T-helper 1 cell treated with Interleukin-12 subunit alpha and Interleukin-12 subunit beta and Interleukin-4 antibody, amounts not matched to agents 30 μg/mL and 1 μg/mL, for 36 hours (primary cell): ENCODE measurements at regions not wholly inside any gene's neighbourhood (a gene's known extent, or its start where the extent isn't known, plus 50 kb on each side); places are given as distances from the start of the nearest gene placed in this dataset.

Experiments
- H3K27ac Mint-ChIP-seq: one replicate; pipeline ENCODE4 v1.8.0; 2021; ENCODE audit warnings: mild to moderate bottlenecking, mixed read lengths
- H3K27me3 Mint-ChIP-seq: one replicate; pipeline ENCODE4 v1.8.0; 2021; ENCODE audit warnings: low read depth, mixed read lengths
- H3K36me3 Mint-ChIP-seq: one replicate; pipeline ENCODE4 v1.8.0; 2021; ENCODE audit warnings: low read depth, mixed read lengths
- H3K4me1 Mint-ChIP-seq: one replicate; pipeline ENCODE4 v1.8.0; 2021; ENCODE audit warnings: low read depth, mixed read lengths
- H3K4me3 Mint-ChIP-seq: one replicate; pipeline ENCODE4 v1.8.0; 2021; ENCODE audit warnings: mild to moderate bottlenecking, moderate library complexity, mixed read lengths
- H3K9me3 Mint-ChIP-seq: one replicate; pipeline ENCODE4 v1.8.0; 2021; ENCODE audit warnings: mixed read lengths

DNA sequence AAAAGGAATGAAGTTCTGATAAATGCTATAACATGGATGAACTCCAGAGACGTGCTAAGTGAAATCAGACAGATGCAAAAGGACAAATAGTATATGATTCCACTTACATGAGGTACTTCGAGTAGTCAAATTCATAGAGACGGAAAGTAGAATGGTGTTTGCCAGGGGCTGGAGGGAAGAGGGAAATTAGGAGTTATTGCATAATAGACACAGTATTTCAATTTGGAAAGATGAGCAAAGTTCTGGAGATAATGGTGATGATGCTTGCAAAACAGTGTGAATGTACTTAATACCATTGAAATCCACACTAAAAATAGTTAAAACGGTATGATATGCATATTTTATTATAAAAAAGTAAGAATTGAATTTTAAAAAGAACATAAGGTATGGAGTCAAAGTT lies 84.9 kb upstream of the STXBP5 start:
- Mint-ChIP-seq H3K27me3 (no peaks in the 10 kb centered on the region), H3K4me3 (no peak overlapping the region), H3K27ac (no peak overlapping the region), H3K4me1 (no peaks in the 10 kb centered on the region), H3K9me3 (no peaks in the 10 kb centered on the region), H3K36me3 (no peaks in the 10 kb centered on the region)

DNA sequence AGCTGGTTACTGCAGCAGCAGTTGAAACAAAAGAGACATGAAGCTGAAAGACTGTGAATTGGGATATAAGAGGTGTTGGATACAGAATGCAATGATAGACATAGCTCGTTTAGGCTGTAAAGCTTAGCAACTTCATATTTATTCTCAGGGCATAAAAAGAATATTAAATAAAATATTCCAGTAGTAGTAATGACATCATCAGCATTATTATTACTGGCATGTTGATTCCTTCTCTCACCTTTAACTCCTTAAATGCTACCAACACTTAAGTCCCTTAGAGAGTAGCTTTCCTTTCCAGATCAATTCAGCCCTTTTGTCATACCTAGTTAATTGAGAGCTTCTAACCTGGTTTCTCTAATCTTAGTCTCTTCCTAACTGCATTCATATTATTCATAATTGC lies 81.4 kb upstream of the STXBP5 start:
- no peaks in the 10 kb centered on the region for H3K36me3 Mint-ChIP-seq
- no peak overlapping the region for H3K27ac Mint-ChIP-seq
- no peaks in the 10 kb centered on the region for H3K9me3 Mint-ChIP-seq
- no peaks in the 10 kb centered on the region for H3K27me3 Mint-ChIP-seq
- H3K4me1 Mint-ChIP-seq = no peaks in the 10 kb centered on the region
- no peak overlapping the region for H3K4me3 Mint-ChIP-seq

DNA sequence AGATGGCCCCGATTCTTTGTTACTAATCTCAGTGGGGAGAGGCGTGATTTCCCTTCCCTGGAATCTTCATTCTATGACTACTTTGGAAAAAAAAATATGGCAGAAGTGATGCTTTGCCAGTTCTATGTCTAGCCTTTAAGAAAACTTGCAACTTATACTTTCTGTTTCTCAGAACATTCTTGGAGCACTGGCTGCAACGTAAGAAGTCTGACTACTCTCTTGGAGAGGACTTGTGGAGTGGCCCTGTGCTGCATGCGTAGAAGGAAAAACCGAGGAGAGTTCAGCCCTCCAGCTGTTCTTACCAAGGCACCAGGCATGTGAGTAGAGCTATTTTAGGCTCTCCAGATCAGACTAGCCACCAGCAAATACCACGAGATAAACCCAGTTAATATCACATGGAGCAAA lies 77.6 kb upstream of the STXBP5 start:
- Mint-ChIP-seq H3K27me3 (no peaks in the 10 kb centered on the region), H3K36me3 (no peaks in the 10 kb centered on the region), H3K4me1 (no peaks in the 10 kb centered on the region), H3K4me3 (no peak overlapping the region), H3K9me3 (no peaks in the 10 kb centered on the region), H3K27ac (no peak overlapping the region)

DNA sequence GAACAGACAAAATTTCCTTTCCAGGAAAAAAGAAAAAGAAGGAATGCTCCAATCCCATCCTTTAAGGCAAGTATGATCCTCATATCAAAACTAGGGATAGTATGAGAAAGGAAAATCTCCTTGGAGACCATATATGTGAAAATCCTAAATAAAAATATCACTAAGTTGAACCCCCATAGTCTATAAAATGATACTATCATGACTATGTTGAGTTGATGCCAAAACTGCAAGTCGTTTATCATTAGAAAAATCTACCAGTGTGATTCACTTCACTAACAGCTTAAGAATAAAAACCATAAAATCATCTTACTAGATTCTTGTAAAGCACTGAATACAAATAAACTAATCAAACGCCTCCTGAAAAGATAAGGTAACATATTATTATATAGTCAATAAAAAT lies 76.6 kb upstream of the STXBP5 start:
- Mint-ChIP-seq H3K27ac (no peak overlapping the region), H3K27me3 (no peaks in the 10 kb centered on the region), H3K4me3 (no peak overlapping the region), H3K9me3 (no peaks in the 10 kb centered on the region), H3K36me3 (no peaks in the 10 kb centered on the region), H3K4me1 (no peaks in the 10 kb centered on the region)

GRCh38 chr6:147128056-147128455 lies 76.2 kb upstream of the STXBP5 start:
- Mint-ChIP-seq H3K27ac (no peak overlapping the region), H3K4me1 (no peaks in the 10 kb centered on the region)

GRCh38 chr6:147131532-147132128 lies 72.6 kb upstream of the STXBP5 start:
- no peaks in the 10 kb centered on the region for H3K36me3 Mint-ChIP-seq
- no peaks in the 10 kb centered on the region for H3K27me3 Mint-ChIP-seq
- no peak overlapping the region for H3K4me3 Mint-ChIP-seq
- no peaks in the 10 kb centered on the region for H3K4me1 Mint-ChIP-seq
- no peak overlapping the region for H3K27ac Mint-ChIP-seq
- H3K9me3 Mint-ChIP-seq = no peaks in the 10 kb centered on the region

More at GRCh38 chr6:147128056-147128455, 76.2 kb upstream of the STXBP5 start:
- Mint-ChIP-seq H3K36me3 (no peaks in the 10 kb centered on the region), H3K27me3 (no peaks in the 10 kb centered on the region), H3K9me3 (no peaks in the 10 kb centered on the region), H3K4me3 (no peak overlapping the region)

- H3K9me3 Mint-ChIP-seq = no peaks in the 10 kb centered on the region
- no peaks in the 10 kb centered on the region for H3K36me3 Mint-ChIP-seq
- no peaks in the 10 kb centered on the region for H3K27me3 Mint-ChIP-seq
Observed at GRCh38 chr6:147132889-147133288, 71.3 kb upstream of the STXBP5 start.

DNA sequence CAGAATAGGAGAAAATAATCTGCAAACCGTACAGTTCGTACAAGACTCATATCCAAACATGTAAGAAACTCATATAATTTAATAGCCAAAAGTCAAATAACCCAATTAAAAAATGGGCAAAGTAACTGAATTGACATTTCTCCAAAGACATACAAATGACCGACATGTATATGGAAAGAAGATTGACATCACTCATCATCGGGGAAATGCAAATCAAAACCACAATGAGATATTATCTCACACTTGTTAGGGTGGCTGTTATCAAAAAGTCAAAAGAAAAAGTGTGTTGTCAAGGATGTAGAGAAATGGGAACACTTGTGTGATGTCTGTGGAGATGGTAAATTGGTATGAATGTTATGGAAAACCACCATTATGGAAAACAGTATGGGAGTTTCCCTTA lies 70.5 kb upstream of the STXBP5 start:
- no peaks in the 10 kb centered on the region for H3K9me3 Mint-ChIP-seq
- no peak overlapping the region for H3K27ac Mint-ChIP-seq
- no peaks in the 10 kb centered on the region for H3K27me3 Mint-ChIP-seq
- H3K4me1 Mint-ChIP-seq = no peaks in the 10 kb centered on the region
- H3K36me3 Mint-ChIP-seq = no peaks in the 10 kb centered on the region
- no peak overlapping the region for H3K4me3 Mint-ChIP-seq

More at GRCh38 chr6:147132889-147133288, 71.3 kb upstream of the STXBP5 start:
- Mint-ChIP-seq H3K27ac (no peak overlapping the region), H3K4me1 (no peaks in the 10 kb centered on the region), H3K4me3 (no peak overlapping the region)

GRCh38 chr6:147135211-147135681 lies 69.0 kb upstream of the STXBP5 start:
- Mint-ChIP-seq H3K36me3 (no peaks in the 10 kb centered on the region), H3K27me3 (no peaks in the 10 kb centered on the region), H3K4me3 (no peak overlapping the region), H3K27ac (no peak overlapping the region), H3K4me1 (no peaks in the 10 kb centered on the region), H3K9me3 (no peaks in the 10 kb centered on the region)

- no peaks in the 10 kb centered on the region for H3K4me1 Mint-ChIP-seq
- no peaks in the 10 kb centered on the region for H3K9me3 Mint-ChIP-seq
- no peaks in the 10 kb centered on the region for H3K36me3 Mint-ChIP-seq
- no peak overlapping the region for H3K27ac Mint-ChIP-seq
- H3K27me3 Mint-ChIP-seq = no peaks in the 10 kb centered on the region
- H3K4me3 Mint-ChIP-seq = no peak overlapping the region
Observed at GRCh38 chr6:147136057-147136456, 68.2 kb upstream of the STXBP5 start.

DNA sequence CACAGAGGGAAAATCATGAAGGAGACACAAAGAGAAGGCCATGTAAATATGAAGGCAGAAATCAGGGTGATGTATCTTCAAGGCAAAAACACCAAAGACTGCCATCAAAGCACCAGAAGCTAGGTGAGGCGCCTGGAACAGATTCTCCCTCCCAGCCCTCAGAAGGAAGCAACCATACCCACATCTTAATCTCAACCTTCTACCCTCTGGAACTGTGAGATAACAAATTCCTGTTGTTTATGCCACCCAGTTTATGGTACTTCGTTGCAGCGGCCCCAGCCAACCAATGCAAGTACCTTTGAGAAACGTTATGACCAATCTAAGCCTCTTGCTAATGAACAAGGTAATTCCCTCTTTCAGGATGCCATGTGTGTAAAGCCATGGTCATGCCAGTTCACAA lies 66.2 kb upstream of the STXBP5 start:
- Mint-ChIP-seq H3K36me3 (no peaks in the 10 kb centered on the region), H3K4me3 (no peak overlapping the region), H3K4me1 (no peaks in the 10 kb centered on the region), H3K27me3 (no peaks in the 10 kb centered on the region), H3K27ac (no peak overlapping the region), H3K9me3 (no peaks in the 10 kb centered on the region)

DNA sequence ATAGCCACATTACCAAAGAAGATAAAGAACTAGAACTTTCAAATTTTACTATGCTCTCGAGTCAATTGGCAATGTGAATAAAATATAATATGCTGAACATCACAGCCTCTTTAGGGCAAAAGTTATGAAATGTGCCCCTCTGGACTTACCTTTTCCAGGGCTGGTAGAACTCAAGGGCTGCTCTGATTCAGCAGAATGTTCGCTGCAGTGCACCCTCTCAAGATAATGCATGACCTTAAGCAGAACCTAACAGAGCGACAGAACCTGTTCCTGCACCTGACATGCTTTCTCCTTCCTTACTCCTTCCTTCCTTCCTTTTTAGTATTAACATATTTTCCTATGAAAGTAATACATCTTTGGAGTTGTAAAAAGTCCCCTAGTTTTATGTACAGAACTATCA lies 65.4 kb upstream of the STXBP5 start:
- H3K9me3 Mint-ChIP-seq = no peaks in the 10 kb centered on the region

DNA sequence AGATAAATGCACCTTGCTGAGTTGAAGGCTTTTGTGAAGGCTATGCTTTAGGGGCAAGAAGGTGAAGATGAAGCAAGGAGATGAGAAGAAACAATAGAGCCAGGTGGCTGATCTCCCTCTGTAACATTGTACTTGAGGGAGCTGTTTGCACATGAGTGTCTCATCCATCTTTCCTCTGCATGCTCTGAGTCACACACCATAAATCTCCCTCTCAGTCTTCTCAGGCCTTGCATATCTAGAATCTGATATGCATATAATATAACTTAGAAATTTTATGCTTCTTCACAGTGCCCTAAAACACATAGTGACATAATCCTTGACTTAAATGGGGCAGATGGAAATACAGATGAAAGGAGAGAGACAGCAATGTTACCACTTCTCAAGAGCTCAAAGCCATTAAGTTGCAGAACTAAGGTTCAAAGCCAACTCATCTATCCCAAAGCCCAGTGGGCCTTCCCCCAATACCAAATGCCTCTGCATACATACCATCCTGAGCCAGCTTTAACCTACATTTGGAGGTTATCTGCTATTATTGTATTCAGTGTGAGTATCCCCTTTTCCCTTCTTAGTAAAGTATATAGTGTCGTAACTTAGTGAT lies 62.4 kb upstream of the STXBP5 start:
- H3K27me3 Mint-ChIP-seq = no peaks in the 10 kb centered on the region

More for the DNA sequence above, 65.4 kb upstream of the STXBP5 start:
- H3K36me3 Mint-ChIP-seq = no peaks in the 10 kb centered on the region
- no peaks in the 10 kb centered on the region for H3K27me3 Mint-ChIP-seq
- H3K27ac Mint-ChIP-seq = no peak overlapping the region
- no peaks in the 10 kb centered on the region for H3K4me1 Mint-ChIP-seq
- H3K4me3 Mint-ChIP-seq = no peak overlapping the region

DNA sequence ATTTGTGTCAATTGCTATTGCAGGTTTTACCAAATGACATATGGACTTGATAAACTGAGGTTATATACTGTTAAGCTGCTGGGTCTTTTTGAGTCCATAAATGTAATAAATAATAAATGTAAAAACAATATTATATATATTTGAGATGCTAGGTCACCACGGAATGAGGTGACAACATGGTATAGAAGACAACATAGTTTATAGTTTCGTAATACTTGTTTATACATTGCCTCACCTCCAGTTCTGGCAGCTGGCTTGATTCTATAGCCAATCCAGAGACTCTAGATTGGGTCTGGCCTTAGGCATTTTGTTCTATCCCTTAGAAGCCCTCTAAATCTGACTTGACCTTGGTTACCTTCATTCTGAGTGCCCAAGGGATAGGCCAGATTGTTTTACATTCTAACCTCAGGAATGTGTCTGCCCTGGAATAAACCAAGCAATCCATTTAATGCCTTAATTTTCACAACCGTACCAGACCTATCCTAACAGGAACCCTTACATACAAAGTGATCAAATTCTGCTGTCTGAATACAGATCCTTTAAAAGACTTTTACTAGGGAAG lies 61.5 kb upstream of the STXBP5 start:
- no peaks in the 10 kb centered on the region for H3K4me1 Mint-ChIP-seq
- H3K27ac Mint-ChIP-seq = no peak overlapping the region
- no peaks in the 10 kb centered on the region for H3K36me3 Mint-ChIP-seq
- no peaks in the 10 kb centered on the region for H3K27me3 Mint-ChIP-seq
- no peak overlapping the region for H3K4me3 Mint-ChIP-seq
- H3K9me3 Mint-ChIP-seq = no peaks in the 10 kb centered on the region

More for the DNA sequence above, 62.4 kb upstream of the STXBP5 start:
- no peaks in the 10 kb centered on the region for H3K36me3 Mint-ChIP-seq
- H3K9me3 Mint-ChIP-seq = no peaks in the 10 kb centered on the region
- H3K4me3 Mint-ChIP-seq = no peak overlapping the region
- no peak overlapping the region for H3K27ac Mint-ChIP-seq
- no peaks in the 10 kb centered on the region for H3K4me1 Mint-ChIP-seq

GRCh38 chr6:147149092-147149491 lies 55.1 kb upstream of the STXBP5 start:
- H3K9me3 Mint-ChIP-seq = no peaks in the 10 kb centered on the region
- no peaks in the 10 kb centered on the region for H3K4me1 Mint-ChIP-seq
- no peak overlapping the region for H3K27ac Mint-ChIP-seq
- H3K4me3 Mint-ChIP-seq = no peak overlapping the region
- no peaks in the 10 kb centered on the region for H3K27me3 Mint-ChIP-seq
- H3K36me3 Mint-ChIP-seq = no peaks in the 10 kb centered on the region
